Neural progenitor cell (in vitro differentiated cells): ENCODE measurements at regions not wholly inside any gene's neighbourhood (a gene's known extent, or its start where the extent isn't known, plus 50 kb on each side); places are given as distances from the start of the nearest gene placed in this dataset.

Experiments
- DNase-seq: peaks from one replicate; pipeline ENCODE4 v3.0.0-alpha.2; 2016; ENCODE audit warnings: low spot score
- H2AFZ ChIP-seq: fragments of 200-600 bp; sonication (generic); replicated peaks from 2 replicates; pipeline ENCODE4 v1.6.1; 2016; ENCODE audit warnings: antibody characterized with exemption
- H3F3A ChIP-seq: fragments of 200-600 bp; sonication (generic); 2 replicates; pipeline ENCODE4 v1.6.1; 2016; ENCODE audit warnings: antibody characterized with exemption, low read depth
- H3K27ac ChIP-seq: fragments of 200-600 bp; sonication (generic); 2 replicates; pipeline ENCODE4 v1.5.1; 2016; ENCODE audit warnings: mild to moderate bottlenecking
- H3K27me3 ChIP-seq: fragments of 200-600 bp; sonication (generic); 2 replicates; pipeline ENCODE4 v1.6.1; 2016; ENCODE audit warnings: mild to moderate bottlenecking, moderate library complexity
- H3K36me3 ChIP-seq: fragments of 200-600 bp; sonication (generic); 2 replicates; pipeline ENCODE4 v1.5.1; 2016
- H3K4me1 ChIP-seq: fragments of 200-600 bp; sonication (generic); 2 replicates; pipeline ENCODE4 v1.6.1; 2016; ENCODE audit warnings: mixed run types
- H3K4me2 ChIP-seq: fragments of 200-600 bp; sonication (generic); 2 replicates; pipeline ENCODE4 v1.6.1; 2016
- H3K4me3 ChIP-seq: fragments of 200-600 bp; sonication (generic); 2 replicates; pipeline ENCODE4 v1.5.1; 2016
- H3K79me2 ChIP-seq: fragments of 200-600 bp; sonication (generic); 2 replicates; pipeline ENCODE4 v1.6.1; 2016; ENCODE audit warnings: low read depth
- H3K9ac ChIP-seq: fragments of 200-600 bp; sonication (generic); 2 replicates; pipeline ENCODE4 v1.6.1; 2016
- H3K9me3 ChIP-seq: fragments of 200-600 bp; sonication (generic); 2 replicates; pipeline ENCODE4 v1.5.1; 2016; ENCODE audit warnings: low read depth
- H4K20me1 ChIP-seq: fragments of 200-600 bp; sonication (generic); 2 replicates; pipeline ENCODE4 v1.6.1; 2016; ENCODE audit warnings: low read depth
- H3K27ac Mint-ChIP-seq: 3 replicates; pipeline ENCODE4 v1.8.0; 2021; ENCODE audit warnings: mixed read lengths
- H3K27me3 Mint-ChIP-seq: 2 replicates; pipeline ENCODE4 v1.8.0; 2022; ENCODE audit warnings: low read depth, mild to moderate bottlenecking, inconsistent platforms, moderate library complexity, mixed read lengths; ENCODE audit not compliant: insufficient read depth
- H3K36me3 Mint-ChIP-seq: 3 replicates; pipeline ENCODE4 v1.8.0; 2021; ENCODE audit warnings: mixed read lengths
- H3K4me1 Mint-ChIP-seq: 3 replicates; pipeline ENCODE4 v1.8.0; 2021; ENCODE audit warnings: mixed read lengths
- H3K4me3 Mint-ChIP-seq: 3 replicates; pipeline ENCODE4 v1.8.0; 2021; ENCODE audit warnings: mild to moderate bottlenecking, moderate library complexity, mixed read lengths
- H3K9me3 Mint-ChIP-seq: 3 replicates; pipeline ENCODE4 v1.8.0; 2020; ENCODE audit warnings: mixed read lengths
- EZH2 ChIP-seq: fragments of 200-600 bp; sonication (generic); IDR thresholded peaks from 2 replicates; pipeline ENCODE4 v1.6.1; 2017; ENCODE audit warnings: antibody characterized with exemption, mild to moderate bottlenecking, moderate library complexity
- EZH2phosphoT487 ChIP-seq: fragments of 200-600 bp; sonication (generic); IDR thresholded peaks from 2 replicates; pipeline ENCODE4 v1.6.1; 2017; ENCODE audit warnings: antibody characterized with exemption
- TF ChIP-seq, protein P1 (sequence below): fragments of 200-600 bp; sonication (generic); IDR thresholded peaks from 2 replicates; pipeline ENCODE4 v1.5.1; 2017; ENCODE audit warnings: antibody characterized with exemption, mild to moderate bottlenecking

DNA sequence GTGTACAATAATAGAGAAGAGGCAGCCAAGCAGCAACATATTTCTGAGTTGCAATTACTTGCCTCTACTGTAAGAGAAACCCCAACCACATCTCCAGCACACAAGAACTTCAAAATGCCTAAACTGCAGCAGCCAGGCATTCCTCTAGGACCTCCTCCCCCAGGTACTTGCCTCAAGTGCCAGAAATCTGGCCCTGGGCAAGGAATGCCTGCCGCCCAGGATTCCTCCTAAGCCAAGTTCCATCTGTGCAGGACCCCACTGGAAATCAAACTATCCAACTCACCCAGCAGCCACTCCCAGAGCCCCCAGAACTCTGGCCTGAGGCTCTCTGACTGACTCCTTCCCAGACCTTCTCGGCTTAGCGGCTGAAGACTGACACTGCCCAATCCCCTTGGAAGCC lies 336.8 kb upstream of the RGMB start:
- Histone ChIP-seq H2AFZ (no peak overlapping the region), H3K36me3 (no peaks in the 10 kb centered on the region), H3K79me2 (no peaks in the 10 kb centered on the region), H3K4me1 (peaks cover 16% of the 10 kb centered on the region), H3K4me2 (no peak overlapping the region), H3K27ac (no peak overlapping the region), H3K9ac (no peak overlapping the region), H3K9me3 (peaks cover under 1% of the 10 kb centered on the region), H4K20me1 (no peaks in the 10 kb centered on the region), H3K27me3 (no peaks in the 10 kb centered on the region), H3K4me3 (no peak overlapping the region), H3F3A (peaks cover 14% of the 10 kb centered on the region)
- no peak overlapping the region for H3K27ac Mint-ChIP-seq
- TF ChIP-seq EZH2phosphoT487 (no peak), EZH2 (no peak)
- TF ChIP-seq, protein P1, sequence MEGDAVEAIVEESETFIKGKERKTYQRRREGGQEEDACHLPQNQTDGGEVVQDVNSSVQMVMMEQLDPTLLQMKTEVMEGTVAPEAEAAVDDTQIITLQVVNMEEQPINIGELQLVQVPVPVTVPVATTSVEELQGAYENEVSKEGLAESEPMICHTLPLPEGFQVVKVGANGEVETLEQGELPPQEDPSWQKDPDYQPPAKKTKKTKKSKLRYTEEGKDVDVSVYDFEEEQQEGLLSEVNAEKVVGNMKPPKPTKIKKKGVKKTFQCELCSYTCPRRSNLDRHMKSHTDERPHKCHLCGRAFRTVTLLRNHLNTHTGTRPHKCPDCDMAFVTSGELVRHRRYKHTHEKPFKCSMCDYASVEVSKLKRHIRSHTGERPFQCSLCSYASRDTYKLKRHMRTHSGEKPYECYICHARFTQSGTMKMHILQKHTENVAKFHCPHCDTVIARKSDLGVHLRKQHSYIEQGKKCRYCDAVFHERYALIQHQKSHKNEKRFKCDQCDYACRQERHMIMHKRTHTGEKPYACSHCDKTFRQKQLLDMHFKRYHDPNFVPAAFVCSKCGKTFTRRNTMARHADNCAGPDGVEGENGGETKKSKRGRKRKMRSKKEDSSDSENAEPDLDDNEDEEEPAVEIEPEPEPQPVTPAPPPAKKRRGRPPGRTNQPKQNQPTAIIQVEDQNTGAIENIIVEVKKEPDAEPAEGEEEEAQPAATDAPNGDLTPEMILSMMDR, result no peak
- peaks cover 12% of the 10 kb centered on the region for H3K9me3 Mint-ChIP-seq
- H3K4me3 Mint-ChIP-seq, result no peak overlapping the region
- DNase-seq, result no peak
- H3K4me1 Mint-ChIP-seq, result peaks cover 5% of the 10 kb centered on the region
- peaks cover 2% of the 10 kb centered on the region for H3K27me3 Mint-ChIP-seq
- no peaks in the 10 kb centered on the region for H3K36me3 Mint-ChIP-seq

DNA sequence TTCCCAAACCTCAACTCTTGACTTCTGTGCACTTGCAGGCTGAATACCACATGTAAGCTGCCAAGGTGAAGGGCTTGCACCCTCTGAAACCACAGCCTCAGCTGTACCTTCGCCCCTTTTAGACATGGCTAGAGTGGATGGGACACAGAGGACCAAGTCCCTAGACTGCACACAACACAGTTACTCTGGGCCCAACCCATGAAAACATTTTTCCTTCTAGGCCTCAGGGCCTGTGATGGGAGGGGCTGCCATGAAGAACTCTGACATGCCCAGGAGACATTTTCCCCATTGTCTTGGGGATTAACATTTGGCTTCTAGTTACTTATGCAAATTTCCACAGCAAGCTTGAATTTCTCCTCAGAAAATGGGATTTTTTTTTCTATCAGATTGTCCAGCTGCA lies 331.0 kb upstream of the RGMB start:
- Histone ChIP-seq H3F3A (no peaks in the 10 kb centered on the region), H3K27me3 (no peaks in the 10 kb centered on the region), H3K79me2 (no peaks in the 10 kb centered on the region), H3K4me2 (no peak overlapping the region), H3K9ac (no peak overlapping the region), H3K36me3 (no peaks in the 10 kb centered on the region), H3K4me1 (no peaks in the 10 kb centered on the region), H3K27ac (no peak overlapping the region), H4K20me1 (no peaks in the 10 kb centered on the region), H3K9me3 (peaks cover 8% of the 10 kb centered on the region), H3K4me3 (no peak overlapping the region), H2AFZ (no peak overlapping the region)
- Mint-ChIP-seq H3K4me3 (no peak overlapping the region), H3K27ac (no peak overlapping the region), H3K4me1 (no peaks in the 10 kb centered on the region), H3K9me3 (peaks cover 22% of the 10 kb centered on the region), H3K27me3 (no peaks in the 10 kb centered on the region), H3K36me3 (no peaks in the 10 kb centered on the region)
- DNase-seq, result no peak
- TF ChIP-seq EZH2phosphoT487 (no peak), EZH2 (no peak)
- TF ChIP-seq, protein P1, result no peak

DNA sequence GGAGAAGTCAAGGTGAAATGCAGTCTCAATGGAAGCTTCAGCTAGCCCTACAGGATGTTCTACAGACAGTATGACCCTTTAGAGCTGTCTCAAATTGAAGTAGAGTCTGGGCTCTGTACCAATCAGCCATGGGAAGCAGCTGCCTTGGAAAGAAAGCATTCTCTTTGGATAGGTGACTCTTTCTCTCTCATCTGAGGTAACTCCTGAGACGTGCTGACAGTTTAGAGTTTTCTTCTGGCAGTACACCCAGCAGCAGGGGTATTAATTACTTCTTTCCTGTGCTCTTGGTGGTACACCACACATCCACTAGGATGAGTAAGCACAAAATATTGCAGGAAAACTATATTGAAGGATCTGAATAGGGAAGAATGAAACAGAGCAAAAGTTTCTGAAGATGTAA lies 329.6 kb upstream of the RGMB start:
- Histone ChIP-seq H3K27ac (no peak overlapping the region), H3K4me2 (no peak overlapping the region), H3K9me3 (peaks cover 8% of the 10 kb centered on the region), H3K36me3 (no peaks in the 10 kb centered on the region), H4K20me1 (no peaks in the 10 kb centered on the region), H3K27me3 (no peaks in the 10 kb centered on the region), H3F3A (no peaks in the 10 kb centered on the region), H3K79me2 (no peaks in the 10 kb centered on the region), H3K4me1 (no peaks in the 10 kb centered on the region), H3K9ac (no peak overlapping the region), H3K4me3 (no peak overlapping the region), H2AFZ (no peak overlapping the region)
- Mint-ChIP-seq H3K36me3 (no peaks in the 10 kb centered on the region), H3K4me3 (no peak overlapping the region), H3K27ac (no peak overlapping the region), H3K4me1 (no peaks in the 10 kb centered on the region), H3K27me3 (no peaks in the 10 kb centered on the region), H3K9me3 (peaks cover 22% of the 10 kb centered on the region)
- no peak for TF ChIP-seq EZH2
- no peak for TF ChIP-seq EZH2phosphoT487
- TF ChIP-seq, protein P1, result no peak
- DNase-seq, result no peak

DNA sequence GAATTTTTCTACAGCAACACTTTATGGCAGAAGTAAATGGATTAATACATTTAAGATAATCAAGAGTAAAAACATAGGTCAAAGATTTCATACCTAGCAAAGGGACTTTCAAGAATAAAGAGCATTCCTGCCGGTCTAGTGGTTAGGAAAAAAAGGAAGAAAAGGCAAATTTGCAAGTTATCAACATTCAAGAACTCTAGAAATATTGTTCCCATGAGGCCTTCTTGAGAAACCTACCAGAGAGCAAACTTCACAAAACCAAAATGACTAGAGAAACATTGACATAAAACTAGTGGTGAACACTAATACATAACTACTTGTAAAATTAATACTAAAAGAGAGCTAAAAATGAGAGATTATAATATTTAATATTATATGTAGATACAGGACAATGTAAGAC lies 320.2 kb upstream of the RGMB start:
- no peak overlapping the region for H3K4me2 ChIP-seq
- H3K9me3 ChIP-seq, result peaks cover 4% of the 10 kb centered on the region
- Mint-ChIP-seq H3K9me3 (no peaks in the 10 kb centered on the region), H3K36me3 (no peaks in the 10 kb centered on the region), H3K4me1 (no peaks in the 10 kb centered on the region), H3K27me3 (no peaks in the 10 kb centered on the region), H3K27ac (no peak overlapping the region), H3K4me3 (no peak overlapping the region)
- no peaks in the 10 kb centered on the region for H3K36me3 ChIP-seq
- peaks cover 4% of the 10 kb centered on the region for H3K4me1 ChIP-seq
- TF ChIP-seq EZH2, result no peak
- TF ChIP-seq, protein P1, result no peak
- no peak for TF ChIP-seq EZH2phosphoT487
- H3F3A ChIP-seq, result no peaks in the 10 kb centered on the region
- no peaks in the 10 kb centered on the region for H4K20me1 ChIP-seq
- H3K27me3 ChIP-seq, result no peaks in the 10 kb centered on the region
- no peak overlapping the region for H3K9ac ChIP-seq
- DNase-seq, result no peak
- H3K27ac ChIP-seq, result no peak overlapping the region
- no peak overlapping the region for H3K4me3 ChIP-seq
- H3K79me2 ChIP-seq, result no peaks in the 10 kb centered on the region
- no peak overlapping the region for H2AFZ ChIP-seq
